NCI-H1436 (cell line): ENCODE measurements at regions not wholly inside any gene's neighbourhood (a gene's known extent, or its start where the extent isn't known, plus 50 kb on each side); places are given as distances from the start of the nearest gene placed in this dataset.

Experiments
- DNase-seq: peaks from one replicate; lab custom pipeline; 2025; lab: John Stamatoyannopoulos, UW

DNA sequence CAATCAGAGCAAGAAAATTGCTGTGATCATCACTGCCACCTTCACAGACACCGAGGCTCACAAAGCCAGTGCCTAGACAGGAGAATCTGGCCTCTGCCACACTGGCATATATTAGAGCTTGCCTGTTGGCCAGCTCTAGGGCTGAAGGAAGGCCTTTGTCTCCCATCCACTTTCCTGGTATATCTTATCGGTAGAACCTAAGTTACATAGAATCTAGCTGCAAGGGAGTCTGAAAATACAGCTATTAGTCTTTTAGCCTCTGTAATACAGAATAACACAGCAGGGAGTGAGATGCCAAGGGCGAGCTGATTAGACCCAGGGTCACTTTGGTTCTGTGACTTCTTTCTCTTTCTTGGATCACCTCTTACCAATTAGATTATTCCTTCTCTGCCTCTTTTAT is 154.9 kb upstream of the KL start:
- no peak for DNase-seq

DNA sequence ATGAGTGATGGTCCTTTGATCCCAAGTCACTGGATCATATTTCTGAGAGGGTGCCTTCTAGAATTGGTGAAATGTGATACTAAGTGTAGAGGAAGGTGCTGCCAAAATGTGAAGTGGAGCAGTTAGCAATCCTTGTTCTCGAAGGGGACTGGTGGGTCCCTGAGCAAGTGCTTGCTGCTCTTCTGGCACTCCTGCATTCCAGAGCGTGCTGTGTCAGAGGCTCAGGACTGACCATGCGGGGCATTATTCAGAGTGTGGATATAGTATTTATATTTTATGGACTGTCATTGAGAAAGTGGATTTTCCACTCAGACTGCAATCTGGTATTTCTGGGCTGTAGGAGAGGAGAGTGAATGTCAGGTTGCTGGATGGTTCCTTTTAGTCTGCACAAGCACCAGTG is 152.6 kb upstream of the KL start:
- DNase-seq, result no peak

DNA sequence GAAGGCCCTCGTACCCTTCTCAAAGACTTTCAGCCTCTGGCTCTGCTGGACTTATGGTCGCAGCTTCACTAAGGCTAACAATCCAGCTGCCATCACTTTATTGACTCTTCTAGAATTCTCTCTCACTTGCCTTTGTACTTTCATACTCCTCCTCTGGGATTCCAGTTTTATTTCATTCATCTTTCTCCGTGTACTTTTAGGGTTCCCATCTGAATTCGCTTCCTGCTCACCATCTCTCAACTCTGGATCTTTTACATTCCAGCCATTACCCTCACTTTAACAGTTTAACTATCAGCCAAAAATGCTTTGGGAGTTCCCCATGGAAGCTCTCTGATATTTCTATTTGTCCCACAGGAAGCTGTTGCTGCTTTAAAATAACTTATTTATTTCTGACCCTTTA is 149.3 kb upstream of the KL start:
- DNase-seq, result no peak

DNA sequence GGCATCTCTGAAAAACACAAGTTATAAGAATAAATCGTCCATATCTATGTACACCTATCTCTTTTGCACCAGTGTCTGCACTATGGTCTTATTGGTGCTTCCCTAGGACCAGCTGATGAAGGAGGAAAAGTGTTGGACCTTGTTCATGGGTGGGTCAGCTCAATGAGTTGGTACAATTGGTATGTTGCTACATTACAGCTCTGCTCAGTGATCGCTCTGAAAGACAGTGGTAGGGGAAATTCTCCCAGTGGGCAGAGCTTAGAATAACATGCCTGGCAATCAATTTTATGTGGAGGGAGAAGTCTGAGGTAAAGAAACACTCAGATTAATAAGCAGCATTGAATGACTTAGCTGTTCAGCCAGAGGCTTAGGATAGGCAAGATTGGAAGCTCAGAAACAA is 138.7 kb upstream of the KL start:
- no peak for DNase-seq

DNA sequence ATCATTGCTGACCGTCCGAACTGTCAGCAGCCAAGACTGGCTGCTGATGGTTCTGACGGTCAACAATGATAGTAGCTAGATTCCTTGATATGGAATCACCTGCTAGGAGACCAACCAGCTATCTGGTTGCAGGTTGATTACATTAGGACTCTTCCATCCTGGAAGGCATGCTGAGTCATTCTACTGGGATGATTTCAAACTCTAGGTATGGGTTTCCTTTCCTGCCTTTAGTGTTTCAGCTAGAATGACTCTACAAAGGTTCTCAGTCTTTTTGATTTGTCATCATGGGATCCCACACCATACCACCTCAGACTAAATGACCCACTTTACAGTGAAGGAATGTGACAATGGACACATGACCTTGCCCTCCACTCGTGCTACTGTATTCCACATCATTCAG is 138.1 kb upstream of the KL start:
- no peak for DNase-seq

DNA sequence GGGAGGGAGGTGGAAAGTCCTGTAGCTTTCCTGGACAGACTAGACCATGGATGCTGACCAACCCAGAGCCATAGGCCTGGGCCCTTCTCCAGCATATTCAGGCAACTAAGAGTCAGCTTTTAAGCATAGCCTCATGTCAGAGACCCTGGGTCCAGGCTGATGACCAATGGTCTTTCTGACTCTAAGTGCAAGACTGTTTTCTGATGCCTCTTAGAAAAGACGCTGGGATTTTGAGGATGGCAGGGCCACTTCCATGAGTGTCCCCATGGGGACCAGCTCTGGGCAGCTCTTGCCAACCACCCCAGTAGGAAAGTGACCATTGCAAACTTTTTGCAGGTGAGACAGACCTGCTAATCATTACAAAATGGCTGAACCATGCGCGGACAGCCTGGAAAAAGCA is 135.6 kb upstream of the KL start:
- no peak for DNase-seq

DNA sequence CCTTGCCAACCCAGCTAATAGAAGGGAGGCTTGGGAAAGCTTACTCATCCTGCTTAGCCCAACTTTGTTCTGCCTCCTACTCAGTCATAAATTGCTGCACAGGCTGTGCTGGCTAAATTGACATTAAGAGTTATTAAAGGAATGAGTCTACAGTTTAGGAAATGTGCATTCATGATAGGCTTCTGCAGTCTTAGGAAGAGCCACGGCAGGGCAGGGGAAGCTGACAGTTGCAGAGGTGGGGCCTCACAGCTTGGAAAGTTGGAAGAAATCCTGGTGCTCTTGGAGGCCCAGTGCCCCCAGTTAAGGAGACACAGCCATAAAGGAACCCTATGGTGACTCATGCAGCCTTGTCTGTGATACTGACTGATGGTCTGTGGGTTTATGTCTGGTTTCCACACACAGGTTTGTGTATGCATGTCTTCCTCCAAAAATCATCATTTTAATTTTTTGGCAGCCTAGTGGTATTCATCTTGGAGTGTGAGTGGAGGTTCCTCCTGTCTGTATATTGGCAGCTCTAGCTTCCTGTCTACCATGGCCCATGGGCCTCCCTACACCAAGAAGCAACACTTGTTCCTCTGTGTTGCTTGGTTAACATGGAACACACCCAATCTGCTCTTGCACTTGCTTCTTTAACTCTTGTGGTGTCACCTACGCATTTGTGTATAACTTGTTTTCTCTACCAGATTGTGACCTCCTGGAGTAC is 135.0 kb upstream of the KL start:
- DNase-seq, result no peak

DNA sequence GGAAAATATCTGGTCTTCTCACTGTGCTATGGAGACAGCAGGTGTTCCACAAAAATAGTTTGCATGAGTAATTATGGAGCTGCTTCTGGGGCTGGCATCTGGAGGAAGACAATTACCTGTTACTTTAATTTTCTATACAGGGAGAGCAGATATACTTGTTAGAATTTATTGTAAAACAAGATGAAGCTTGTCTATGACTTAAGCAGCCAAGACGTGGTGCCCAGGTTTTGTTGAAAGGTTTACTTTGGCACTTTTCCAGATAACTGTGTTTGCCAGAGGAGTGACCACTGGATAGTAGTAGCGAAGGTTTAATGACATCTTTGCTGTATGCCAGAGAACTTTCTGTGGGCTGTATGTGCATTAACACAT is 134.5 kb upstream of the KL start:
- DNase-seq, result no peak

DNA sequence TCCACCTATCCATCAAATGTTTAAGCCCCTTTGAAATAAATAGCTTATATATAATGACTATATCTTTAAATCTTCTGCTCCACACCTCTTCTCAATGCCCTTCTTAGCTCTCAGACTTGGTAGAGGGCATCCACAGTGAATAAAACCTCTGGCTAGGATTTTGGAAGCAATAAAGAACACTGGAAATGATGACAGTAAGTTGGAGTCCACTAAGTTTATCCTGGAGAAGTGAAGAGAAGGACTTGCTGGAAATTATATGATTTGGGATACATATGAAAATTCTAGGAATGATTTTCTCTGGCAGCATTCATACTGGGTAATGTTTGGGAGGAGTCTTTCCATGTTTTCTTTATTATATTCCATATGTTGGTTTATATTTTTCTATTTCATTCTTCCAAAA is 133.5 kb upstream of the KL start:
- DNase-seq, result no peak

DNA sequence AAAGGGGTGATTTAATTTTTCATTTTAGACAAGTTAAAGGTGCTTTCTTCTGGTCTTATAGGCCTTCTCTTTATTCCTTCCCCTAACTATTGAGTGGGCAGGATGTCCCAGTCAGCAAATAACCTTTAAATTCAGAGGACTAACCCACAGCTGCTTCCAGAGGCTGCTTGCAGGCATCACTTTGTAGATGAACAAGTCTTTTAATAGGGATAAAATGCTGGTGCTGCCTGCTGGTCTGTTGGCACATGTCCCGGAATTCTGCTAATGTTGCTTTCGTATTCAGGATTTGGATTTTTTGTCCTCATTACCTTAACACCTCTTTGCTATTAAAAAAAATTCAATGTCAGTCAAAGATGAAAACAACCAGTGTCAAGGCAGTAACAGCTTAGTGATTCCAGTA is 132.7 kb upstream of the KL start:
- DNase-seq, result no peak

DNA sequence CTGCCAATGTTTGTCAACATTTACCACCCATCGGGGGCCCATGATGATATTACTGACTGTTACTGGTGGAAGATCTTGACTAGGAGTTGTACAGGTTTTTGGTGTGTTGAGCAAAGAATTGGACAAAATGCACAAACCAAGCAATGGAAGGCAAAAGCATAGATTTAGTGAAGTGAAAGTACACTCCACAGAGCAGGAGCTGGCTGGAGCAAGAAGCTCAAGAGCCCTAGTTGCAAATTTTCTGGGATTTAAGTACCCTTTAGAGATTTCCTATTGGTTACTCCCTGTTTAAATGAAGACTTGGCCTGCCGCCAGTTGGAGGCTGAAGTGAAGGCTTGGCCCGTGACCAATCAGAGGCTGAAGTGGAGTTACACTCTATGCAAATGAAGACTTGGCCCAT is 128.6 kb upstream of the KL start:
- no peak for DNase-seq

DNA sequence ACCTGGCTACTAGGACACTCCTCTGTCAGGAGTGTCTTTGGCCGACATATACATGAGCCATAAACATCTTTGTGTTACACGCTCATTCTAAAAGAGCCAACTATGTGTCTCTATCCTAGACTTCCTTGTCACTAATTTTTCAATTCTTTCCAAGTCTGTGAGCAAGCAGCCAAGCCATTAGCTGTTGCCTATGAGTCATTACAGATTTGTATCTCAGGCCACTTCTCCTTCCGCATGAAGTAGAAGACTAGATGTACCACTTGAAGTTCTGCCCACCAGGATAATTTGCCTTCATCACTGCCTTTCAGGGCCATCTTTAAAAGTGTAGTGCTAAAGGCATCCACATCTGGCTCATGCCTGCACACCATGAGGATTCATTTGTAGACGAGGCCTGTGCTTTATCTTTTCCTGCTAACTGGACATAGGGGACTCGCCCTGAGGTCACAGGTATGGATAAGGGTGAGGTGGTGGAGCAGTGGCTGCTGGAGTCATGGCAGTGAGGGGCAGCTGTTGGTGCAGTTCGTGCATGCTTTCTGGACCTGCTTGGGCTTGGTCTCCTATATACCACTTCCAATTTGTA is 126.1 kb upstream of the KL start:
- DNase-seq, result no peak

DNA sequence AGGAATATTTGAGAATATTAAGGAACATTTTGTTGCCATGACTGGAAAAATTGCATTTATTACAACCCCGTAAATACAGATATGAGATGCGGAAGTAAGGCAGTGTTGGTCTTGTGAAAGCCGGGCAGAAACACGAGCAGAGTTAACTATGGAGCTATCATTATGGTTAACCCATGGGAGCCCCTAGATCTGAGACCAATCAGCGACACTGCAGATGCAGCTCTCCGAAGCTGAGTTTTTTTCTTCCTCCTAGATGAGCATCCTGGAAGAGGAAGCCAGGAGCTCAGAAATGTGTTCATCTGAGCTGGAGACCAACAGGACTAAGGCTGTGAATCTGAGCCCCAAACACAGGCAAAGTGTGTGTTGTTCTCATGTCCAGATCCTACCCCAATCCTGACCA is 123.0 kb upstream of the KL start:
- DNase-seq, result no peak

DNA sequence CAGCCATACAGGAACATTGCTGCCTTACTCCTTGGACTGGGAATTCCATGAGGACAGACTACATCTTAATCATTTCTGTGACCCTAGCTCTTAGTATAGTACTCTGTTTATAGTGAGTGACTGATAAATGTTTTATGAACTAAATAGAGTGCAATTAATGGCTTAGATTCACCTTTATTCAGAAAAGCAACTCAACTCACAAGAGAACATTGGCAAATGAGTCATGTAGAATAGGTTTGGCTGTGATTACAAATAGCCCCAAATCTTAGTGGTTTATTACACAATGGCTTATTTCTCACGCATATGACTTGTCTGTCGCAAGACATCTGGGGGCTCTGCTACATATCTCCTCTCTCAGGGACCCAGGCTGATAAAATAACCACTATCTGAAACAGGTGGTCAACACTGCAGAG is 121.6 kb upstream of the KL start:
- no peak for DNase-seq

DNA sequence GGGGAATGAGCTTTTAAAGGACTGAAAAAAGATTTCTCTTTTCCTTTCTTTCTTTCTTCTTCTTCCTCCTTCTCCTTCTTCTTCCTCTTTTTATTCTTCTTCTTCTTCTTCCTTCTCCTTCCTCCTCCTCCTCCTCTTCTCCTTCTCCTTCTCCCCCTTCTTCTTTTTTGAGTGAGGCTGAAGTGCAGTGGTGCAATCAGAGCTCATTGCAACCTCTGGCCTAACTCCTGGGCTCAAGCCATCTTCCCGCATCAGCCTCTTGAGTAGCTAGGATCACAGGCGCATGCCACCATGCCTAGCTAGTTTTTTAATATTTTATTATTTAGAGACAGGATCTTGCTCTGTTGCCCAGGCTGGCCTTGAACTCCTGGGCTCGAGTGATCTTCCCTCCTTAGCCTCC is 120.9 kb upstream of the KL start:
- DNase-seq, result no peak

DNA sequence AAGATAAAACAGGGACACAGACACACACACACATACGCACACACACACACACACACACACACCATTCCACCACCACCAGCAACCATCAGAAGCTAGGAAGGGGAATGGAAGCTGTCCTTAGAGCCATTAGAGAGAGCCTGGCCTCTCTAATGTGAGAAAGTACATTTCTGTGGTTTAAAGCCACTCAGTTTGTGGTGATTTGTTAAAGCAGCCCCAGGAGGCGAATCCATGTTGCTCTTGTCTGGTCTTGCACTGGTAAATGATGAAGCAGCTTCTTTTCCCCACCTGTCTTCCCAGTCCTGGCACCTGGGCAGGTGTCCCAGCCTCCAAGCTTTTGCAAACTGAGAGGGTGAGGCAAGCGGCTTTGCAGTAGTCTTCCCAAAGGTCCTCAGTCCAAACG is 118.9 kb upstream of the KL start:
- DNase-seq, result no peak

DNA sequence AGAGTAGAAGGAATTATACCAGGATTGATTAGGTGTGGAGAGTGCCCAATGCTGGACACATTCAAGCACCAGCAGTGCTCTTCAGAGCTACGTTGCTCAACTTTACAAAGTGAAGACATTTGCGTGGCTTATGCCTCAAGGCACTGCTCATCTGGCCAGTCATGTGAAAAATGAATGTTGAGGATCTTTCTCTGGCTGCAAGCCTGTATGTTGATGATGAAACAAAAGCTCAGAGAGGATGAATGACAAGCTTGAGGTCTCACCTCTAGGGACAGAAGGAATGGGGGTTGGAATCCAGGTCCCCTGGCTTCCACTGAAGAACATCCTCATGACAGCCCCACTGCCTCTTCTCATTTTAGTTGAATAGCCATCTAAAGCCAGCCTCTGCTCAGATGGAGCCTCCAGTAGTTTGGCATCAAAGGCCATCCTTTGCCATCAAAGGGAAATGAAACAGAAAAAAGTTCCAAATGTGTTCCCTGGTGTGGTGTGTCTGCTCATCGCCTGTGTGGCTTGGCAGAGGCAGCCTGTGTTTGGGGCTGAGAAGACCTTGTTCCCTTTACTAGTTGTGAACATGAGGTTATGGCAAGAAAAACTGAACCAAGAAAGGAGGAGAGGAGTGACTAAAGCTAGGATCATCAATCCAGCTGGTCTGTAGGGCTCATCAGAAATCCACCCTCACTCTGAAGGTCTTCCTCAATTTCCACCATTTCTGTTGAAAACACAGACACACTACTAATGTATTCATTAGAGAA is 114.0 kb upstream of the KL start:
- no peak for DNase-seq

DNA sequence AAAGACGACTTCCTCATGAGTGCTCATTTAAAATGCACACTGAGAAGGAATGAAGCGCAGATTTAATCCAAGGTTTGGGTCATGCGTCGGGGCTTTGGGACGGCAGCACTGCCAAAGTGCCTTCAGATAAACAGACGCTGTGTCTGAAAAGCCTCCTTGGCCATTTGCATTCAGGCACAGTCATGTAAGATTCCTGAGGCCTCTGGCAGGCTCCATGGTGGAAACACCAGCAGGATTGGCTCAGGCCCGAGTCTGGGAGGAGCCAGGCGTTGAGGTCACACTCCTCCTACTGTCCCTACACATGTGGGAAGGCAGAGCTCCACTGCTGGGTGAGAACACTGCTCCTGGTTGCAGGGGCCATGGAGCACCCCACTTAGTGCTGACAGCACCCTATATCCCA is 113.3 kb upstream of the KL start:
- DNase-seq, result no peak

DNA sequence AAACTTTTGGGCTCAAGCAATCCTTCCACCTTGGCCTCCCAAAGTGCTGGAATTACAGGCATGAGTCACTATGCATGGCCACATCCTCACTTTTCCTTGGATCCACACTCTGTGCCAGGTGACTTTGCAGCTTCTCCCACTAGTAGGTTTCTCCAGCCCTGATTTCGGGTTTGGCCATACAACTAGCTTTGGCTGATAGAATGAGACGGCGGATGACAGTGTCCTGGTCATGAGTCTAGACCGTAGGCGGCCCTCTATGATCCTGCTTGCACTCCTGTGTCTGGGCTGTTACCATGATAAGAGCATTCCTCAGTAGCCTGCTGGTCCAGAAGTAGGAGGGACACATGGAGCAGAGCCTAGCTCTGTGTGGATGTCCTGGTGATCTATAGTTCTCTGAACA is 112.5 kb upstream of the KL start:
- no peak for DNase-seq

DNA sequence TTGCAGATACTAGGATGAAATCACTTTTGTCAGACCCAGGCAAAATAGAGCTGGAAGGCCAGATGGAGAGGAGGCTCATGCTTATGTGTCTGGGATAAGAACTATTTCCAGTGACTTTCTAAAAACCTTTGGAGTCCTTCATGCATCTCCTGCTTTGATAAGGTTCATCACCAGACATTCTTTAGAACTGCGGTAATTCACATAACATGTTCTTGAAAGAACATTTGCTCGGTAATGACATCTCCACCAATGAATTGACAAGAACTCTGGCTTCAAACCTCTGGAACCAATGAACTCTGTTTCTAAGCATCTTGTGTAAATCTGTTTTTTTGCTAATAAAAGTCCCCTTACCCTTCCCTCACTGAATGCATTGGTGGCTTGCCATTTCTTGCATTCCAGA is 112.0 kb upstream of the KL start:
- DNase-seq, result no peak

DNA sequence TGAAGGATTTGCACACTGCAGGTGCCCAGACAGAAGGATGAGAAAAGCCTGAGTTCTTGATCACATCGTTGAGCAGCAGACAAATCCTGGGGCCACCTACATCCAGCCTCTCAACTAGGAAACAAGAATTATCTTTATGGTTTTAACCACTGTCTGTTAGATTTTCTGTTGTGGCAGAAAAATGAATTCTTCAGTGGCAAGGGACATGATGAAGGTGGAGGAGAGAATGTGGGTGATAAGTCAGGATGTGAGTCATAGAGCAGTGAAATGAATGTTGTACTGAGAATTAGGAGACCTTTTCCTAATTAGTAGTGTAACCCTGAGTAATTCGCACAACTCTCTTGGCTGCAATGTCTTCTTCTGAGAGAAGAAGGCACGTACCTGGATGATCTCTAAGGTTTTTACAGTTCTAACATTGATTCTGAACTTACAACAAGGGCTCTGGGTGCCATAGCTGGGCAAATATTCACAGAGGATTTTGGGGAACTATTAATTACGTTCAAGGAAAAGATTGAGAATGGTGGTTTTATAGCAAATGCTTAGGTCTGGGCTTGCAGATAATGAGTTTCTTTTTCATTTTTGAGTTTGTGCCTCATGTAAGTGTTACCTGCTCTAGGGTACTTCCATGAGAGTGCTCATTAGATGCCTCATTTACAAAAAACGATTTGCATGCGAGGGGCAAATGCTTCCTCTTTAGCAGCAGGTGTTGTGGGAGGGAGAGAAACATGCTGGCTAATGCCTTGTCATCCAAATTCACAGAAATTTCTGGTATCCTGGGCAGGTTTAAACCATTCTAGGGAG is 111.0 kb upstream of the KL start:
- DNase-seq, result no peak

DNA sequence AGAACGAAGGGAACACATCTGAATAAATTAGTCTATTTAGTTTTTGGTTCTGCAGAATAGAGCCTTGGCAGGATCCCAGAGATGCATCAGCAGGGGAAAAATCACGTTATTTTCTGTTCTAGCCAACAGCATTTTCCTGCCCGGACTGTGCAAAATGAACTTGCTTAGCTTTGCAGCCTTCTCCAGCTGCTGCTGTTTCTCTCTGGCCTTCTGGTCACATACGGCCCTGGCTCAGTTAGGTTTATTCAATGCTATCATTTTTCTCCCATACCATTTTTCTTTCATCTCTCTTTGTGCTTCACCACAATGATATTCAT is 110.4 kb upstream of the KL start:
- no peak for DNase-seq

DNA sequence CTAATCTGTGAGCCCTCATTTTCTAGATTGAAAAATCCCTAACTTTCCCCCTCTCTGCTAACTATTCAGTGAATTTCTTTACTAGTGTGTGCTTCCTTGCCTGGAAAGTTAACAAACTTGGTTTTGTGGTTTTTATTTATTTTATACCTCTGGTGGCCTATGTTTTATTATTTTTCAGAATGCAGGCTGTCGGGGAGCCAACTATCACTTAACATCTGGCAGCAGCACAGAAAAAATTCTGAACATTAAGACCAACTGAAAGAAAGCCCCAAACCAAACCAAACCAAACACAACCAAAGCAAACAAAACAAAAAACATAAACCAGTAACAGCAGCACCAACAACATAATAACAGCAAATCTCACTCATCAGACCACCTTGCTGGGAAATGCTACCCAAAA is 109.0 kb upstream of the KL start:
- DNase-seq, result no peak
